SK-N-SH (cell line): ENCODE measurements at regions not wholly inside any gene's neighbourhood (a gene's known extent, or its start where the extent isn't known, plus 50 kb on each side); places are given as distances from the start of the nearest gene placed in this dataset.

ENCODE experiments used
- CTCF ChIA-PET: fragments of 300-600, 350-600 bp; formaldehyde crosslinking; extraction: SDS; loops from one replicate; lab custom pipeline; 2021; lab: Yijun Ruan, JAX
- POLR2A ChIA-PET: fragments of 350-600 bp; sonication (Branson Sonifier 250); formaldehyde crosslinking; extraction: SDS; loops from one replicate; lab custom pipeline; 2020; ENCODE audit warnings: antibody characterized with exemption, inconsistent platforms; lab: Yijun Ruan, JAX
- DNase-seq: peaks from one replicate; pipeline ENCODE4 v3.0.0; 2012
- H2AFZ ChIP-seq: fragments of 200-600 bp; sonication (generic); 2 replicates; pipeline ENCODE4 v1.8.1; 2016; ENCODE audit warnings: antibody characterized with exemption, mild to moderate bottlenecking, low read depth
- H3F3A ChIP-seq: fragments of 200-600 bp; sonication (generic); replicated peaks from 2 replicates; pipeline ENCODE3; 2016; ENCODE audit warnings: antibody characterized with exemption, mild to moderate bottlenecking; ENCODE audit not compliant: insufficient read depth
- H3K27ac ChIP-seq, 2 experiments: fragments of 200-500 bp in 1 of 2; fragments of 200-600 bp in 1 of 2; sonication (Bioruptor generic) in 1 of 2; sonication (generic), shearing (Covaris generic) in 1 of 2; 2 replicates each; pipeline versions ENCODE4 v1.5.1 to v1.6.1; 2014 to 2016; ENCODE audit warnings: low read depth in 2 of 2, inconsistent platforms in 1 of 2, low read length in 1 of 2, mild to moderate bottlenecking in 1 of 2, mixed read lengths in 1 of 2
- H3K27me3 ChIP-seq: fragments of 200-600 bp; sonication (generic), shearing (Covaris generic); 2 replicates; pipeline ENCODE4 v1.6.1; 2016; ENCODE audit warnings: mixed run types; ENCODE audit not compliant: insufficient read depth
- H3K36me3 ChIP-seq, 2 experiments: fragments of 200-500 bp in 1 of 2; fragments of 200-600 bp in 1 of 2; sonication (Bioruptor generic) in 1 of 2; sonication (generic) in 1 of 2; replicated peaks in 1 of 2; 2 replicates each; pipeline versions ENCODE3 to v1.5.1; 2014 to 2016; ENCODE audit warnings: low read length in 1 of 2, mild to moderate bottlenecking in 1 of 2; ENCODE audit not compliant: insufficient read depth in 2 of 2, control insufficient read depth in 1 of 2
- H3K4me1 ChIP-seq, 2 experiments: fragments of 200-500 bp in 1 of 2; fragments of 200-600 bp in 1 of 2; sonication (Bioruptor generic) in 1 of 2; sonication (generic), shearing (Covaris generic) in 1 of 2; 2 replicates each; pipeline versions ENCODE4 v1.5.1 to v1.6.1; 2014 to 2016; ENCODE audit warnings: low read depth in 1 of 2, low read length in 1 of 2, mixed run types in 1 of 2; ENCODE audit not compliant: insufficient read depth in 2 of 2, control insufficient read depth in 1 of 2
- H3K4me2 ChIP-seq: fragments of 200-600 bp; sonication (generic), shearing (Covaris generic); 2 replicates; pipeline ENCODE4 v1.6.1; 2017; ENCODE audit warnings: mixed run types
- H3K4me3 ChIP-seq, 2 experiments: fragments of 200-500 bp in 1 of 2; fragments of 200-600 bp in 1 of 2; sonication (Bioruptor generic) in 1 of 2; sonication (generic), shearing (Covaris generic) in 1 of 2; 2 replicates each; pipeline versions ENCODE4 v1.5.1 to v1.8.1; 2014 to 2016; ENCODE audit warnings: low read depth in 2 of 2, inconsistent platforms in 1 of 2, low read length in 1 of 2, mild to moderate bottlenecking in 1 of 2, mixed read lengths in 1 of 2, moderate library complexity in 1 of 2
- H3K79me2 ChIP-seq: fragments of 200-600 bp; sonication (generic); 2 replicates; pipeline ENCODE4 v1.8.1; 2017; ENCODE audit warnings: mild to moderate bottlenecking; ENCODE audit not compliant: insufficient read depth
- H3K9ac ChIP-seq: fragments of 200-600 bp; sonication (generic); 2 replicates; pipeline ENCODE4 v1.6.1; 2017; ENCODE audit warnings: mixed run types
- H3K9me2 ChIP-seq: fragments of 200-600 bp; sonication (generic); 2 replicates; pipeline ENCODE4 v1.6.1; 2017; ENCODE audit warnings: mixed run types
- H3K9me3 ChIP-seq: fragments of 200-600 bp; sonication (generic); 2 replicates; pipeline ENCODE4 v1.6.1; 2017; ENCODE audit warnings: mixed run types, mild to moderate bottlenecking, moderate library complexity
- H4K20me1 ChIP-seq: fragments of 200-600 bp; sonication (generic); 2 replicates; pipeline ENCODE4 v1.6.1; 2017; ENCODE audit warnings: mild to moderate bottlenecking, mixed run types; ENCODE audit not compliant: insufficient read depth
- ELF1 ChIP-seq: IDR thresholded peaks from 2 replicates; pipeline ENCODE4 v1.4.0; 2012
- EZH2phosphoT487 ChIP-seq: fragments of 200-600 bp; sonication (generic); IDR thresholded peaks from 2 replicates; pipeline ENCODE4 v1.6.1; 2017; ENCODE audit warnings: low read depth, mixed run types, mild to moderate bottlenecking, antibody characterized with exemption, moderate library complexity, borderline replicate concordance
- FOSL2 ChIP-seq: IDR thresholded peaks from 2 replicates; pipeline ENCODE4 v1.4.0; 2012; ENCODE audit warnings: low read depth, mild to moderate bottlenecking, moderate library complexity, borderline replicate concordance
- FOXM1 ChIP-seq: IDR thresholded peaks from 2 replicates; pipeline ENCODE4 v1.4.0; 2012; ENCODE audit warnings: low read depth, mild to moderate bottlenecking
- GABPA ChIP-seq: IDR thresholded peaks from 2 replicates; pipeline ENCODE4 v1.4.0; 2012; ENCODE audit warnings: low read depth, mild to moderate bottlenecking
- GATA2 ChIP-seq: sonication (generic); formaldehyde crosslinking; IDR thresholded peaks from 2 replicates; pipeline ENCODE4 v1.5.0; 2020; ENCODE audit warnings: mild to moderate bottlenecking, missing genetic modification reagents
- JUND ChIP-seq: IDR thresholded peaks from 2 replicates; pipeline ENCODE4 v1.4.0; 2012
- MEF2A ChIP-seq: IDR thresholded peaks from 2 replicates; pipeline ENCODE4 v1.4.0; 2012; ENCODE audit warnings: low read depth, borderline replicate concordance
- MXI1 ChIP-seq: IDR thresholded peaks from 2 replicates; pipeline ENCODE4 v1.6.1; 2012; ENCODE audit warnings: mild to moderate bottlenecking, low read depth, low read length, improper control_type of control experiment
- RFX5 ChIP-seq: IDR thresholded peaks from 2 replicates; pipeline ENCODE4 v1.6.1; 2012; ENCODE audit warnings: mild to moderate bottlenecking, improper control_type of control experiment, low read length
- RXRA ChIP-seq: IDR thresholded peaks from 2 replicates; pipeline ENCODE4 v1.4.0; 2012; ENCODE audit warnings: low read depth, mild to moderate bottlenecking, borderline replicate concordance
- SIN3A ChIP-seq: IDR thresholded peaks from 2 replicates; pipeline ENCODE4 v1.6.1; 2012; ENCODE audit warnings: low read depth, mild to moderate bottlenecking, low read length, moderate library complexity, borderline replicate concordance
- TAF1 ChIP-seq: IDR thresholded peaks from 2 replicates; pipeline ENCODE4 v1.6.1; 2012; ENCODE audit warnings: low read depth, mild to moderate bottlenecking, low read length, moderate library complexity, borderline replicate concordance
- WGBS: methylation state at CpG from one replicate; pipeline ENCODE4 v1.1.6; 2017; ENCODE audit warnings: low lambda C conversion rate; 5-methylcytosine and 5-hydroxymethylcytosine counted together
- TF ChIP-seq, protein P1 (sequence below): fragments of 200-600 bp; sonication (generic); IDR thresholded peaks from 2 replicates; pipeline ENCODE4 v1.6.1; 2017; ENCODE audit warnings: antibody characterized with exemption, mild to moderate bottlenecking, moderate library complexity
- TF ChIP-seq, protein P2 (sequence below): fragments of 150-350 bp; IDR thresholded peaks from 2 replicates; pipeline ENCODE4 v1.6.1; 2016; ENCODE audit warnings: mild to moderate bottlenecking, low read depth, low read length
- TF ChIP-seq, protein P3 (sequence below): fragments of 150-350 bp; IDR thresholded peaks from 2 replicates; pipeline ENCODE4 v1.6.1; 2017; ENCODE audit warnings: antibody characterized with exemption, low read length, low read depth, borderline replicate concordance
- TF ChIP-seq, protein P4 (sequence below): IDR thresholded peaks from 2 replicates; pipeline ENCODE4; 2012

DNA sequence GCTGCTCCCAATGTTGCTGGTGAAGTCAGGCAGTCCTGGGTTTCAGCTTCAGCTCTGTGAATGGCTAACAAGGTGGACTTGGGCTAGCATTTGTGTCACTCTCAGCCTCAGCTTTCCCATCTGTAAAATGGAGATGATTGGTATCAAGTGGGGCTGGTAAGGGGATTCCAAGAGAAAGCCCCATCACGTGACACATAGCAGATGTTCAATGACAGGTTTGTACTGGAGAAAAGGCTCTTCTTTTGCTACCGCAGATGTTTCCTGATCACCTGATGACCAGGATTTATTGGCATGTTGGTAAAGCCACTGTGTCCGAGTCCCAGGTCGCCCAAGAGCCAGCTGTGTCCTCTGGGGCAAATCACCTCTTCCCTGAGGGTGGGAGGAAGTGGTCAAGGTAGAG, 335.0 kb downstream of the MATN1 start:
- no peak overlapping the region for H3K27ac ChIP-seq
- TF ChIP-seq RFX5: no peak
- no peak for TF ChIP-seq MXI1
- no peak for TF ChIP-seq FOSL2
- no peak for TF ChIP-seq GATA2 (CRISPR knock-in tag)
- TF ChIP-seq EZH2phosphoT487: no peak
- TF ChIP-seq, protein P1, sequence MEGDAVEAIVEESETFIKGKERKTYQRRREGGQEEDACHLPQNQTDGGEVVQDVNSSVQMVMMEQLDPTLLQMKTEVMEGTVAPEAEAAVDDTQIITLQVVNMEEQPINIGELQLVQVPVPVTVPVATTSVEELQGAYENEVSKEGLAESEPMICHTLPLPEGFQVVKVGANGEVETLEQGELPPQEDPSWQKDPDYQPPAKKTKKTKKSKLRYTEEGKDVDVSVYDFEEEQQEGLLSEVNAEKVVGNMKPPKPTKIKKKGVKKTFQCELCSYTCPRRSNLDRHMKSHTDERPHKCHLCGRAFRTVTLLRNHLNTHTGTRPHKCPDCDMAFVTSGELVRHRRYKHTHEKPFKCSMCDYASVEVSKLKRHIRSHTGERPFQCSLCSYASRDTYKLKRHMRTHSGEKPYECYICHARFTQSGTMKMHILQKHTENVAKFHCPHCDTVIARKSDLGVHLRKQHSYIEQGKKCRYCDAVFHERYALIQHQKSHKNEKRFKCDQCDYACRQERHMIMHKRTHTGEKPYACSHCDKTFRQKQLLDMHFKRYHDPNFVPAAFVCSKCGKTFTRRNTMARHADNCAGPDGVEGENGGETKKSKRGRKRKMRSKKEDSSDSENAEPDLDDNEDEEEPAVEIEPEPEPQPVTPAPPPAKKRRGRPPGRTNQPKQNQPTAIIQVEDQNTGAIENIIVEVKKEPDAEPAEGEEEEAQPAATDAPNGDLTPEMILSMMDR: no peak
- POLR2A ChIA-PET: no interaction called here
- H3K4me3 ChIP-seq: no peak overlapping the region
- no peak overlapping the region for H3K9ac ChIP-seq
- H3K27me3 ChIP-seq: no peaks in the 10 kb centered on the region
- 27% methylated on average over 4 of the region's 4 CpGs for WGBS
- no peaks in the 10 kb centered on the region for H3K36me3 ChIP-seq
- peaks cover 0 to 19% of the 10 kb centered on the region in 2 experiments; a peak in 1 of 4 replicates for H3K4me1 ChIP-seq
- H4K20me1 ChIP-seq: no peaks in the 10 kb centered on the region
- no peaks in the 10 kb centered on the region for H3F3A ChIP-seq
- no peaks in the 10 kb centered on the region; the same call in 1 of the 2 replicates for H3K9me3 ChIP-seq
- no peak overlapping the region for H3K4me2 ChIP-seq
- CTCF ChIA-PET: interaction anchor here (0.5 to 2.2 kb wide), 3 partner anchors 8 to 1229 kb away, joined by 4 to 18 read pairs (median 6); no protein-coding TSS in a partner anchor
- DNase-seq: no peak
- H3K79me2 ChIP-seq: no peaks in the 10 kb centered on the region
- H3K9me2 ChIP-seq: no peaks in the 10 kb centered on the region
- H2AFZ ChIP-seq: no peak overlapping the region

DNA sequence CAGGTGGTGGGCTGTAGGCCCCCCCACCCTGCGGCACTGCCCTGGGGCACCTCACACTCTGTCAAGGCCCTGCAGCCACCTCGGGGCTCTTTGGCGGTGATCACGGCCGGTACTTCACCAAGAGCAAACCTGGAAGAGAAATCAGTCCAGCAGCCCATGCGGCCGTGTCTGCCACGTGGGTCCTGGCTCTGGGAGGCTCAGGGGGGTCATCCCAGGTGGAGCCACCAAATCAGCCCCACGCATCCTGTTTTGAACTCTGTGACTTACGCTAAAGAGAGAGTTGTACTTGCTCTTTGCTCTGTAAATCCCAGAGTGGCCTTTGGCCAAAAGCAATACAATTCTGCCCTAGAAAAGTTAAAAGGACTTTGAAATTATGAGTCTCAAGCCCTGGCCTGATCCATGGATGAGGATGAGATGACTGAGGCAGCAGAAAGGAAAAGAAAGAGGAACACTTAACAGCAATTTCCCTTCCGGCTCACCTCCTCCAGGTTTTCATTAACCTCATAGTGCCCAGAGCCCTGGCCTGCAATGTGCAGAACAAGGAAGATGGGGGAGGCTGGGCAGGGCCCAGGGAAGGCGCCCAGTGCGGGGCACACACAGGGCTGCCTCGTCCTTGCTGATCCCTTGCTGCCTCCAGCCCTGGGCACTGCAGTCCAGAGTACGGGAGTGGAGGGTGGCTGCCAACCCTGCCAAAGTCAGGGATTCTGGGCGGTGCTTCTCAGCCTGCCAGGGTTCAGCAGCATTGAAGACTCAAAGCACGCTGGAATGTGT, 337.0 kb downstream of the MATN1 start:
- no peaks in the 10 kb centered on the region for H3K9me2 ChIP-seq
- no peak overlapping the region for H3K9ac ChIP-seq
- ChIA-PET CTCF (interaction anchor here (0.7 kb wide), 1 partner anchor 555 kb away, joined by 3 read pairs; no protein-coding TSS in a partner anchor), POLR2A (no interaction called here)
- H2AFZ ChIP-seq: no peak overlapping the region
- TF ChIP-seq SIN3A (no peak), GABPA (no peak), JUND (no peak), ELF1 (no peak), TAF1 (no peak), RXRA (no peak), MEF2A (no peak), GATA2 (CRISPR knock-in tag) (no peak), EZH2phosphoT487 (no peak), FOXM1 (no peak)
- TF ChIP-seq, protein P2, sequence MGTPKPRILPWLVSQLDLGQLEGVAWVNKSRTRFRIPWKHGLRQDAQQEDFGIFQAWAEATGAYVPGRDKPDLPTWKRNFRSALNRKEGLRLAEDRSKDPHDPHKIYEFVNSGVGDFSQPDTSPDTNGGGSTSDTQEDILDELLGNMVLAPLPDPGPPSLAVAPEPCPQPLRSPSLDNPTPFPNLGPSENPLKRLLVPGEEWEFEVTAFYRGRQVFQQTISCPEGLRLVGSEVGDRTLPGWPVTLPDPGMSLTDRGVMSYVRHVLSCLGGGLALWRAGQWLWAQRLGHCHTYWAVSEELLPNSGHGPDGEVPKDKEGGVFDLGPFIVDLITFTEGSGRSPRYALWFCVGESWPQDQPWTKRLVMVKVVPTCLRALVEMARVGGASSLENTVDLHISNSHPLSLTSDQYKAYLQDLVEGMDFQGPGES: no peak
- TF ChIP-seq, protein P3, sequence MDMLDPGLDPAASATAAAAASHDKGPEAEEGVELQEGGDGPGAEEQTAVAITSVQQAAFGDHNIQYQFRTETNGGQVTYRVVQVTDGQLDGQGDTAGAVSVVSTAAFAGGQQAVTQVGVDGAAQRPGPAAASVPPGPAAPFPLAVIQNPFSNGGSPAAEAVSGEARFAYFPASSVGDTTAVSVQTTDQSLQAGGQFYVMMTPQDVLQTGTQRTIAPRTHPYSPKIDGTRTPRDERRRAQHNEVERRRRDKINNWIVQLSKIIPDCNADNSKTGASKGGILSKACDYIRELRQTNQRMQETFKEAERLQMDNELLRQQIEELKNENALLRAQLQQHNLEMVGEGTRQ: no peak
- TF ChIP-seq, protein P4, sequence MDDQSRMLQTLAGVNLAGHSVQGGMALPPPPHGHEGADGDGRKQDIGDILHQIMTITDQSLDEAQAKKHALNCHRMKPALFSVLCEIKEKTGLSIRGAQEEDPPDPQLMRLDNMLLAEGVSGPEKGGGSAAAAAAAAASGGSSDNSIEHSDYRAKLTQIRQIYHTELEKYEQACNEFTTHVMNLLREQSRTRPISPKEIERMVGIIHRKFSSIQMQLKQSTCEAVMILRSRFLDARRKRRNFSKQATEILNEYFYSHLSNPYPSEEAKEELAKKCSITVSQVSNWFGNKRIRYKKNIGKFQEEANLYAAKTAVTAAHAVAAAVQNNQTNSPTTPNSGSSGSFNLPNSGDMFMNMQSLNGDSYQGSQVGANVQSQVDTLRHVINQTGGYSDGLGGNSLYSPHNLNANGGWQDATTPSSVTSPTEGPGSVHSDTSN: no peak
- WGBS: 33% methylated on average over 8 of the region's 17 CpGs
- no peaks in the 10 kb centered on the region for H3K27me3 ChIP-seq
- H3K79me2 ChIP-seq: no peaks in the 10 kb centered on the region
- no peak overlapping the region for H3K4me3 ChIP-seq
- no peaks in the 10 kb centered on the region for H4K20me1 ChIP-seq
- H3K36me3 ChIP-seq: no peaks in the 10 kb centered on the region
- no peak overlapping the region for H3K27ac ChIP-seq
- no peaks in the 10 kb centered on the region for H3F3A ChIP-seq
- no peak for DNase-seq
- H3K9me3 ChIP-seq: no peaks in the 10 kb centered on the region
- H3K4me2 ChIP-seq: no peak overlapping the region
- H3K4me1 ChIP-seq: peaks cover 0 to 27% of the 10 kb centered on the region in 2 experiments; a peak in 2 of 4 replicates
